Activated B cell treated with CpG ODN at 0.5 μM for 24 hours (primary cell): ENCODE measurements at regions not wholly inside any gene's neighbourhood (a gene's known extent, or its start where the extent isn't known, plus 50 kb on each side); places are given as distances from the start of the nearest gene placed in this dataset.

ENCODE experiments used
- ATAC-seq: fragments of 200-7000 bp; cut with Tn5 transposase; one replicate; pipeline ENCODE4 v1.10.0; 2021; ENCODE audit warnings: low read depth, mild to moderate bottlenecking, moderate library complexity
- CTCF ChIA-PET: fragments of 350-600 bp; sonication (Branson Sonifier 250); formaldehyde crosslinking; loops from one replicate; lab custom pipeline; 2021; ENCODE audit warnings: antibody characterized with exemption; lab: Charles Lee
- POLR2A ChIA-PET: fragments of 350-600 bp; sonication (Branson Sonifier 250); formaldehyde crosslinking; loops from one replicate; lab custom pipeline; 2021; ENCODE audit warnings: antibody characterized with exemption; lab: Charles Lee
- DNase-seq: peaks from one replicate; pipeline ENCODE4 v3.0.0; 2022
- H3K27ac Mint-ChIP-seq: one replicate; pipeline ENCODE4 v1.8.0; 2020; ENCODE audit warnings: mixed read lengths
- H3K27me3 Mint-ChIP-seq: one replicate; pipeline ENCODE4 v1.8.0; 2021; ENCODE audit warnings: mixed read lengths
- H3K36me3 Mint-ChIP-seq: one replicate; pipeline ENCODE4 v1.8.0; 2021; ENCODE audit warnings: low read depth, mixed read lengths
- H3K4me1 Mint-ChIP-seq: one replicate; pipeline ENCODE4 v1.8.0; 2021; ENCODE audit warnings: mixed read lengths
- H3K4me3 Mint-ChIP-seq: one replicate; pipeline ENCODE4 v1.8.0; 2020; ENCODE audit warnings: mild to moderate bottlenecking, mixed read lengths
- H3K9me3 Mint-ChIP-seq: one replicate; pipeline ENCODE4 v1.8.0; 2020; ENCODE audit warnings: mixed read lengths
- intact Hi-C: fragments of 100-400 bp; cut with micrococcal nuclease; formaldehyde crosslinking; loops from one replicate; pipeline ENCODE4 v1.15.1; 2024
- TF ChIP-seq, protein P1 (sequence below): fragments of 200-600 bp; IDR thresholded peaks from one replicate; pipeline ENCODE4 v1.8.0; 2022; ENCODE audit warnings: antibody characterized with exemption, mild to moderate bottlenecking

- TF ChIP-seq, protein P1, sequence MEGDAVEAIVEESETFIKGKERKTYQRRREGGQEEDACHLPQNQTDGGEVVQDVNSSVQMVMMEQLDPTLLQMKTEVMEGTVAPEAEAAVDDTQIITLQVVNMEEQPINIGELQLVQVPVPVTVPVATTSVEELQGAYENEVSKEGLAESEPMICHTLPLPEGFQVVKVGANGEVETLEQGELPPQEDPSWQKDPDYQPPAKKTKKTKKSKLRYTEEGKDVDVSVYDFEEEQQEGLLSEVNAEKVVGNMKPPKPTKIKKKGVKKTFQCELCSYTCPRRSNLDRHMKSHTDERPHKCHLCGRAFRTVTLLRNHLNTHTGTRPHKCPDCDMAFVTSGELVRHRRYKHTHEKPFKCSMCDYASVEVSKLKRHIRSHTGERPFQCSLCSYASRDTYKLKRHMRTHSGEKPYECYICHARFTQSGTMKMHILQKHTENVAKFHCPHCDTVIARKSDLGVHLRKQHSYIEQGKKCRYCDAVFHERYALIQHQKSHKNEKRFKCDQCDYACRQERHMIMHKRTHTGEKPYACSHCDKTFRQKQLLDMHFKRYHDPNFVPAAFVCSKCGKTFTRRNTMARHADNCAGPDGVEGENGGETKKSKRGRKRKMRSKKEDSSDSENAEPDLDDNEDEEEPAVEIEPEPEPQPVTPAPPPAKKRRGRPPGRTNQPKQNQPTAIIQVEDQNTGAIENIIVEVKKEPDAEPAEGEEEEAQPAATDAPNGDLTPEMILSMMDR: no peak
- no peaks in the 10 kb centered on the region for H3K4me1 Mint-ChIP-seq
- CTCF ChIA-PET: no interaction called here
- no peak overlapping the region for H3K27ac Mint-ChIP-seq
- POLR2A ChIA-PET: interaction anchor here (0.7 kb wide), 1 partner anchor 110 kb away, joined by 4 read pairs; the partner anchor contains the start of gene ZNF267
- ATAC-seq (no peak), DNase-seq (no peak)
- H3K27me3 Mint-ChIP-seq: no peaks in the 10 kb centered on the region
- intact Hi-C loops: no loop called here
- peaks cover 38% of the 10 kb centered on the region for H3K9me3 Mint-ChIP-seq
- H3K36me3 Mint-ChIP-seq: peaks cover 42% of the 10 kb centered on the region
- H3K4me3 Mint-ChIP-seq: no peak overlapping the region
Measured at GRCh38 chr16:31764103-31764502, 109.5 kb upstream of the ZNF267 start.

- H3K4me1 Mint-ChIP-seq: no peaks in the 10 kb centered on the region
- H3K9me3 Mint-ChIP-seq: peaks cover 45% of the 10 kb centered on the region
- DNase-seq (no peak), ATAC-seq (no peak)
- peaks cover 25% of the 10 kb centered on the region for H3K36me3 Mint-ChIP-seq
- H3K27ac Mint-ChIP-seq: no peak overlapping the region
- H3K27me3 Mint-ChIP-seq: no peaks in the 10 kb centered on the region
- ChIA-PET POLR2A (no interaction called here), CTCF (no interaction called here)
- TF ChIP-seq, protein P1: no peak
- intact Hi-C loops: no loop called here
- H3K4me3 Mint-ChIP-seq: no peak overlapping the region
Measured at GRCh38 chr16:31767267-31767666, 106.3 kb upstream of the ZNF267 start.

DNA sequence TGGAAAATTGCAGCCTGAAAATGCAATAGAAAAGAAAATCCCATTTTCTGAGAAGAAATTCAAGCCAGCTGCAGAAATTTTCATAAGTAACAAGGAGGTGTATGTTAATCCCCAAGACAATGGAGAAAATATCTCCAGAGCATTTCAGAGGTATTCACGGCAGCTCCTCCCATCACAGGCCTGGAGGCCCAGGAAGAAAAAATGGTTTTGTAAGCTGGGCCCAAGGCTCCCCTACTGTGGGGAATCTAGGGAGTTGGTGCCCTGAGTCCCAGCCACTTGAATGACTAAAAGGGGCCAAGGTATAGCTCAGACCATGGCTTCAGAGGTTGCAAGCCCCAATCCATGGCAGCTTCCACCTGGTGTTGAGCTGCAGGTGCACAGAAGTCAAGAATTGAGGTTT is 93.3 kb upstream of the ZNF267 start:
- Mint-ChIP-seq H3K9me3 (peaks cover 53% of the 10 kb centered on the region), H3K36me3 (peaks cover 13% of the 10 kb centered on the region), H3K27me3 (no peaks in the 10 kb centered on the region), H3K4me3 (no peak overlapping the region), H3K27ac (no peak overlapping the region), H3K4me1 (no peaks in the 10 kb centered on the region)
- ChIA-PET POLR2A (no interaction called here), CTCF (no interaction called here)
- DNase-seq (no peak), ATAC-seq (no peak)
- TF ChIP-seq, protein P1: no peak
- intact Hi-C loops: no loop called here

DNA sequence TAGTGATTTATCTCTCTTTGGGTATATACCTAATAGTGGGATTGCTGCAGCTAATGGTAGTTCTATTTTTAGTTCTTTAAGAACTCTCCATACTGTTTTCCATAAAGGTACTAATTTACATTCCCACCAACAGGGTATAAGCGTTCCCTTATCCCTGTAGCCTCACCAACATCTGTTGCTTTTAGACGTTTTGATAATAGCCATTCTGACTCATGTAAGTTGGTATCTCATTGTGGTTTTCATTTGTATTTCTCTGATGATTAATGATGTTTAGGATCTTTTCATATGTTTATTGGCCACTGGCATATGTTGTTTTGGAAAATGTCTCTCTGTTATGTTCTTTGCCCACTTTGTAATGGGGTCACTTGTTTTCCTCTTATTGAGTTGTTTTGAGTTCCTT is 88.5 kb upstream of the ZNF267 start:
- ATAC-seq (no peak), DNase-seq (no peak)
- Mint-ChIP-seq H3K4me3 (no peak overlapping the region), H3K27ac (no peak overlapping the region), H3K36me3 (peaks cover 15% of the 10 kb centered on the region), H3K4me1 (no peaks in the 10 kb centered on the region), H3K27me3 (no peaks in the 10 kb centered on the region), H3K9me3 (peaks cover 59% of the 10 kb centered on the region)
- intact Hi-C loops: no loop called here
- CTCF ChIA-PET: no interaction called here
- POLR2A ChIA-PET: no interaction called here
- TF ChIP-seq, protein P1: no peak

GRCh38 chr16:31807086-31807485 is 66.5 kb upstream of the ZNF267 start:
- peaks cover 23% of the 10 kb centered on the region for H3K27me3 Mint-ChIP-seq
- intact Hi-C loops: no loop called here
- H3K9me3 Mint-ChIP-seq: peaks cover 3% of the 10 kb centered on the region
- TF ChIP-seq, protein P1: no peak
- no peak overlapping the region for H3K4me3 Mint-ChIP-seq
- H3K4me1 Mint-ChIP-seq: no peaks in the 10 kb centered on the region
- CTCF ChIA-PET: no interaction called here
- DNase-seq: no peak
- H3K36me3 Mint-ChIP-seq: no peaks in the 10 kb centered on the region
- ATAC-seq: no peak
- no peak overlapping the region for H3K27ac Mint-ChIP-seq
- POLR2A ChIA-PET: no interaction called here
